Dermis blood vessel endothelial cell (primary cell): ENCODE measurements at regions not wholly inside any gene's neighbourhood (a gene's known extent, or its start where the extent isn't known, plus 50 kb on each side); places are given as distances from the start of the nearest gene placed in this dataset.

Experiments used
- DNase-seq: peaks from one replicate; pipeline ENCODE4 v3.0.0; 2010

GRCh38 chr10:8499312-8499711 is 444.8 kb downstream of the GATA3 start:
- DNase-seq = no peak

GRCh38 chr10:8499752-8500390 is 445.4 kb downstream of the GATA3 start:
- DNase-seq = no peak

GRCh38 chr10:8502573-8502972 is 448.1 kb downstream of the GATA3 start:
- no peak for DNase-seq

- no peak for DNase-seq
These were observed 450.0 kb downstream of the GATA3 start for GRCh38 chr10:8504499-8504898.

GRCh38 chr10:8507156-8507555 is 452.7 kb downstream of the GATA3 start:
- no peak for DNase-seq

GRCh38 chr10:8508882-8509281 is 454.4 kb downstream of the GATA3 start:
- no peak for DNase-seq

- no peak for DNase-seq
These were observed 456.0 kb downstream of the GATA3 start for GRCh38 chr10:8510471-8510870.

GRCh38 chr10:8511026-8511425 is 456.5 kb downstream of the GATA3 start:
- no peak for DNase-seq

- DNase-seq = no peak
These were observed 459.0 kb downstream of the GATA3 start for GRCh38 chr10:8513155-8514147.

GRCh38 chr10:8520382-8520781 is 465.9 kb downstream of the GATA3 start:
- no peak for DNase-seq

- DNase-seq = no peak
These were observed 473.3 kb downstream of the GATA3 start for GRCh38 chr10:8527773-8528172.

- no peak for DNase-seq
These were observed 476.6 kb downstream of the GATA3 start for GRCh38 chr10:8531116-8531515.

- no peak for DNase-seq
These were observed 478.2 kb downstream of the GATA3 start for GRCh38 chr10:8532647-8533046.

GRCh38 chr10:8533462-8533861 is 479.0 kb downstream of the GATA3 start:
- no peak for DNase-seq

- no peak for DNase-seq
These were observed 479.6 kb downstream of the GATA3 start for GRCh38 chr10:8534096-8534495.

GRCh38 chr10:8534891-8535290 is 480.4 kb downstream of the GATA3 start:
- DNase-seq = no peak

- no peak for DNase-seq
These were observed 484.6 kb downstream of the GATA3 start for GRCh38 chr10:8539056-8539455.

GRCh38 chr10:8543361-8544056 is 489.0 kb downstream of the GATA3 start:
- no peak for DNase-seq

GRCh38 chr10:8544057-8544380 is 489.5 kb downstream of the GATA3 start:
- no peak for DNase-seq

GRCh38 chr10:8544500-8544899 is 490.0 kb downstream of the GATA3 start:
- DNase-seq = no peak

- no peak for DNase-seq
These were observed 500.1 kb downstream of the GATA3 start for GRCh38 chr10:8554574-8554973.

- no peak for DNase-seq
These were observed 501.8 kb downstream of the GATA3 start for GRCh38 chr10:8556321-8556720.

GRCh38 chr10:8563478-8563877 is 509.0 kb downstream of the GATA3 start:
- no peak for DNase-seq

- no peak for DNase-seq
These were observed 512.2 kb downstream of the GATA3 start for GRCh38 chr10:8566737-8567136.
